GM12878 (cell line): ENCODE measurements at regions not wholly inside any gene's neighbourhood (a gene's known extent, or its start where the extent isn't known, plus 50 kb on each side); places are given as distances from the start of the nearest gene placed in this dataset.

Experiments used
- ATAC-seq: fragments of 200-7000 bp; cut with Tn5 transposase; 3 replicates; pipeline ENCODE4 v1.9.1; 2020; ENCODE audit warnings: mild to moderate bottlenecking, moderate library complexity
- BruUV-seq: library from RNA; stranded (reverse); fragments of 400-500 nt; replicated peaks from 2 replicates; lab custom pipeline; 2021; lab: Mats Ljungman, UMichigan
- CTCF ChIA-PET: fragments of 300-600 bp; sonication (Branson Sonifier 250); formaldehyde crosslinking; extraction: SDS; loops from one replicate; lab custom pipeline; 2021; ENCODE audit warnings: inconsistent platforms; lab: Yijun Ruan, JAX
- POLR2A ChIA-PET: fragments of 350-600 bp; formaldehyde crosslinking; extraction: SDS; loops from one replicate; lab custom pipeline; 2021; ENCODE audit warnings: inconsistent platforms; lab: Charles Lee
- RAD21 ChIA-PET: fragments of 300-600 bp; sonication (Branson Sonifier 250); formaldehyde crosslinking; loops from one replicate; lab custom pipeline; 2023; ENCODE audit warnings: antibody characterized with exemption; ENCODE audit not compliant: unreplicated experiment; lab: Charles Lee
- SMC1A ChIA-PET: fragments of 300-600 bp; sonication (Branson Sonifier 250); formaldehyde crosslinking; loops from one replicate; lab custom pipeline; 2023; ENCODE audit not compliant: unreplicated experiment, uncharacterized antibody; lab: Charles Lee
- DNase-seq: peaks from one replicate; pipeline ENCODE4 v3.0.0-alpha.2; 2011; ENCODE audit warnings: low read depth, low spot score
- FAIRE-seq: peaks from 3 replicates; lab custom pipeline; 2011; peaks lifted over from hg19 to GRCh38; lab: Jason Lieb, UNC
- H2AFZ ChIP-seq: 2 replicates; pipeline ENCODE4 v1.6.0; 2011; ENCODE audit warnings: low read depth, low read length, control low read depth; ENCODE audit not compliant: control insufficient read depth
- H3K27ac ChIP-seq: 2 replicates; pipeline ENCODE4 v1.5.1; 2011; ENCODE audit warnings: control low read depth; ENCODE audit not compliant: control insufficient read depth, insufficient read depth
- H3K27me3 ChIP-seq, 2 experiments: replicated peaks in 1 of 2; 2 replicates each; pipeline versions ENCODE4 v1.6.0 to v1.6.1; 2011; ENCODE audit warnings: low read length in 1 of 2; ENCODE audit not compliant: control insufficient read depth in 2 of 2, insufficient read depth in 2 of 2
- H3K36me3 ChIP-seq, 2 experiments: 2 replicates each; pipeline ENCODE4 v1.5.1; 2011; ENCODE audit warnings: low read length in 1 of 2; ENCODE audit not compliant: control insufficient read depth in 2 of 2, insufficient read depth in 2 of 2
- H3K4me1 ChIP-seq: 2 replicates; pipeline ENCODE4 v1.6.1; 2011; ENCODE audit warnings: mild to moderate bottlenecking, low read length, moderate library complexity, mixed read lengths; ENCODE audit not compliant: control insufficient read depth, insufficient read depth
- H3K4me2 ChIP-seq: 2 replicates; pipeline ENCODE4 v1.6.0; 2011; ENCODE audit warnings: control low read depth; ENCODE audit not compliant: control insufficient read depth, insufficient read depth
- H3K4me3 ChIP-seq: fragments of 200-600 bp; sonication (generic); 2 replicates; pipeline ENCODE4 v1.5.1; 2016
- H3K79me2 ChIP-seq: 2 replicates; pipeline ENCODE4 v1.6.0; 2011; ENCODE audit warnings: low read length; ENCODE audit not compliant: control insufficient read depth, insufficient read depth
- H3K9ac ChIP-seq: 2 replicates; pipeline ENCODE4 v1.8.0; 2011; ENCODE audit warnings: low read length, control low read depth, mixed read lengths; ENCODE audit not compliant: control insufficient read depth, insufficient read depth
- H3K9me3 ChIP-seq: replicated peaks from 3 replicates; pipeline ENCODE4 v1.5.1; 2011; ENCODE audit warnings: mild to moderate bottlenecking, low read length; ENCODE audit not compliant: control insufficient read depth, insufficient read depth
- H4K20me1 ChIP-seq: 2 replicates; pipeline ENCODE4 v1.6.0; 2011; ENCODE audit not compliant: control insufficient read depth, insufficient read depth
- BMI1 ChIP-seq: fragments of 450-650 bp; IDR thresholded peaks from 2 replicates; pipeline ENCODE4 v1.6.1; 2016; ENCODE audit warnings: mild to moderate bottlenecking, moderate library complexity, borderline replicate concordance
- MEF2A ChIP-seq: IDR thresholded peaks from 2 replicates; pipeline ENCODE4 v1.6.1; 2011; ENCODE audit warnings: low read depth, mild to moderate bottlenecking, low read length, moderate library complexity; ENCODE audit not compliant: insufficient read depth
- PAX5 ChIP-seq: IDR thresholded peaks from 2 replicates; pipeline ENCODE4 v1.6.1; 2011; ENCODE audit warnings: low read depth, low read length, borderline replicate concordance
- SUPT20H ChIP-seq: IDR thresholded peaks from 2 replicates; pipeline ENCODE4 v1.6.1; 2011; ENCODE audit warnings: low read depth, mild to moderate bottlenecking, low read length, moderate library complexity, borderline replicate concordance; ENCODE audit not compliant: control insufficient read depth
- WGBS: methylation state at CpG from one replicate; pipeline ENCODE4 v1.1.6; 2016; ENCODE audit warnings: low lambda C conversion rate; ENCODE audit not compliant: insufficient replicate concordance, insufficient coverage; ENCODE audit errors: missing lambda C conversion rate; 5-methylcytosine and 5-hydroxymethylcytosine counted together
- in situ Hi-C: fragments of 300-500 bp; cut with MboI; formaldehyde crosslinking; loops from 9 replicates; pipeline ENCODE4 v1.14.3; 2018; ENCODE audit warnings: mixed read lengths
- intact Hi-C: fragments of 100-400 bp; cut with micrococcal nuclease; formaldehyde crosslinking; loops from one replicate; pipeline ENCODE4 v1.14.2; 2022; ENCODE audit not compliant: unreplicated experiment
- TF ChIP-seq, protein P1 (sequence below): fragments of 450-650 bp; IDR thresholded peaks from 2 replicates; pipeline ENCODE4 v1.6.1; 2017; ENCODE audit warnings: low read depth, mild to moderate bottlenecking, moderate library complexity
- TF ChIP-seq, protein P2 (sequence below): fragments of 450-650 bp; IDR thresholded peaks from 2 replicates; pipeline ENCODE4 v1.6.1; 2016; ENCODE audit warnings: mild to moderate bottlenecking, moderate library complexity, borderline replicate concordance
- TF ChIP-seq, protein P3 (sequence below): IDR thresholded peaks from 2 replicates; pipeline ENCODE4 v1.6.1; 2011; ENCODE audit warnings: borderline replicate concordance, low read depth, mild to moderate bottlenecking, moderate library complexity, low read length; ENCODE audit not compliant: insufficient read depth, poor library complexity, severe bottlenecking

DNA sequence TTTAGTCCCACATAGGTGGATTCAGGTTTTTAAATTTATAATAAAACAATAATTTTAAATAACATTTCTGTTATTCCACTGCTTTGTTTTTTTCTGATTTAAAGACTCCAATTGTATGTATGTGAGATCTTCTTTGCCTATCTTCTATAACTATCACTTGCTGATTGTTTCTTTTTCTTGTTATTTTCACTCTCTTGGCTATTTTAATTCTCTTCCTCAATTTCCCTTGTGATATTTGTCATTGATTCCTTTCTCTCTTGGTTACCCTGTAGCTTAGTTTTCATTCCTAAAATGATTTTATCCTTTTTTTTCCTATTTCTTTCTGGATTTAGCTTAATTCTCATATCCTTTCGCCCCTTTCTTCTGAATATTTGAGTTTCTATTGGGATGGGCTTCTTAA, 227.3 kb upstream of the TENT5A start:
- Histone ChIP-seq H3K36me3 (no peaks in the 10 kb centered on the region), H3K4me3 (no peak overlapping the region), H3K79me2 (no peaks in the 10 kb centered on the region), H3K9me3 (no peaks in the 10 kb centered on the region; the same call in 2 of the 3 replicates), H3K4me2 (no peak overlapping the region), H3K27ac (no peak overlapping the region), H3K9ac (no peak overlapping the region), H4K20me1 (no peaks in the 10 kb centered on the region), H2AFZ (no peak overlapping the region), H3K27me3 (no peaks in the 10 kb centered on the region), H3K4me1 (no peaks in the 10 kb centered on the region)
- in situ Hi-C loops (no loop called here), intact Hi-C loops (no loop called here)
- ChIA-PET POLR2A (interaction anchor here (1.0 to 1.1 kb wide), 2 partner anchors 10 to 50 kb away, joined by 3 read pairs; no protein-coding TSS in a partner anchor), RAD21 (interaction anchor here (0.9 to 2.8 kb wide), 7 partner anchors 27 to 252 kb away, joined by 3 to 9 read pairs (median 4); no protein-coding TSS in a partner anchor), CTCF (interaction anchor here (0.8 to 3.2 kb wide), 9 partner anchors 18 to 1097 kb away, joined by 3 to 8 read pairs (median 4); no protein-coding TSS in a partner anchor), SMC1A (interaction anchor here (0.6 to 3.4 kb wide), 18 partner anchors 10 to 527 kb away, joined by 3 to 18 read pairs (median 3); no protein-coding TSS in a partner anchor)
- no TSS peak for BruUV-seq
- DNase-seq = no peak
- 0% methylated on average over 1 of the region's 1 CpG for WGBS
- TF ChIP-seq, protein P1, sequence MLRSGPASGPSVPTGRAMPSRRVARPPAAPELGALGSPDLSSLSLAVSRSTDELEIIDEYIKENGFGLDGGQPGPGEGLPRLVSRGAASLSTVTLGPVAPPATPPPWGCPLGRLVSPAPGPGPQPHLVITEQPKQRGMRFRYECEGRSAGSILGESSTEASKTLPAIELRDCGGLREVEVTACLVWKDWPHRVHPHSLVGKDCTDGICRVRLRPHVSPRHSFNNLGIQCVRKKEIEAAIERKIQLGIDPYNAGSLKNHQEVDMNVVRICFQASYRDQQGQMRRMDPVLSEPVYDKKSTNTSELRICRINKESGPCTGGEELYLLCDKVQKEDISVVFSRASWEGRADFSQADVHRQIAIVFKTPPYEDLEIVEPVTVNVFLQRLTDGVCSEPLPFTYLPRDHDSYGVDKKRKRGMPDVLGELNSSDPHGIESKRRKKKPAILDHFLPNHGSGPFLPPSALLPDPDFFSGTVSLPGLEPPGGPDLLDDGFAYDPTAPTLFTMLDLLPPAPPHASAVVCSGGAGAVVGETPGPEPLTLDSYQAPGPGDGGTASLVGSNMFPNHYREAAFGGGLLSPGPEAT = peak; percentile 38; the same call in 1 of the 2 replicates
- TF ChIP-seq PAX5 = no peak
- ATAC-seq = no peak
- FAIRE-seq = no peak

DNA sequence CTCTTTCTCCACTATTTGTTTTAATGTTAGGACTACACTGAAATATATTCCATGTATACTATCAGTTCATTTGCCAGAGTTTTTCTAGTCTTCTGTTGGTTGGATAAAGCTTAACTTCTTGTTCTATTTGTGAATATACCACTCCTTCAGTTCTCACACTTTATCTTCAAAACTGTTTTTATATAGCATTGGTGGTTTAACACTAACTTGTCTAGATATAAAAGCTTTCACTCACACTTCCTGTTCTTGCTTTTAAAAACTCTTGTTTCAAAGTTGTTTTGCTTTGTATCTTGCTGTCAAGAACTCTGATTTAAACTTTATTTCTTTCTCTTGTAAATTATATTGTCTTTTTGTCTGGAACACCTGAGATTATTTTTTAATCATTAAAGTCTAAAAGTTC, 226.8 kb upstream of the TENT5A start:
- RAD21 ChIA-PET = interaction anchor here (0.9 to 2.8 kb wide), 7 partner anchors 28 to 252 kb away, joined by 3 to 9 read pairs (median 4); no protein-coding TSS in a partner anchor
- BruUV-seq = no TSS peak
- TF ChIP-seq, protein P2, sequence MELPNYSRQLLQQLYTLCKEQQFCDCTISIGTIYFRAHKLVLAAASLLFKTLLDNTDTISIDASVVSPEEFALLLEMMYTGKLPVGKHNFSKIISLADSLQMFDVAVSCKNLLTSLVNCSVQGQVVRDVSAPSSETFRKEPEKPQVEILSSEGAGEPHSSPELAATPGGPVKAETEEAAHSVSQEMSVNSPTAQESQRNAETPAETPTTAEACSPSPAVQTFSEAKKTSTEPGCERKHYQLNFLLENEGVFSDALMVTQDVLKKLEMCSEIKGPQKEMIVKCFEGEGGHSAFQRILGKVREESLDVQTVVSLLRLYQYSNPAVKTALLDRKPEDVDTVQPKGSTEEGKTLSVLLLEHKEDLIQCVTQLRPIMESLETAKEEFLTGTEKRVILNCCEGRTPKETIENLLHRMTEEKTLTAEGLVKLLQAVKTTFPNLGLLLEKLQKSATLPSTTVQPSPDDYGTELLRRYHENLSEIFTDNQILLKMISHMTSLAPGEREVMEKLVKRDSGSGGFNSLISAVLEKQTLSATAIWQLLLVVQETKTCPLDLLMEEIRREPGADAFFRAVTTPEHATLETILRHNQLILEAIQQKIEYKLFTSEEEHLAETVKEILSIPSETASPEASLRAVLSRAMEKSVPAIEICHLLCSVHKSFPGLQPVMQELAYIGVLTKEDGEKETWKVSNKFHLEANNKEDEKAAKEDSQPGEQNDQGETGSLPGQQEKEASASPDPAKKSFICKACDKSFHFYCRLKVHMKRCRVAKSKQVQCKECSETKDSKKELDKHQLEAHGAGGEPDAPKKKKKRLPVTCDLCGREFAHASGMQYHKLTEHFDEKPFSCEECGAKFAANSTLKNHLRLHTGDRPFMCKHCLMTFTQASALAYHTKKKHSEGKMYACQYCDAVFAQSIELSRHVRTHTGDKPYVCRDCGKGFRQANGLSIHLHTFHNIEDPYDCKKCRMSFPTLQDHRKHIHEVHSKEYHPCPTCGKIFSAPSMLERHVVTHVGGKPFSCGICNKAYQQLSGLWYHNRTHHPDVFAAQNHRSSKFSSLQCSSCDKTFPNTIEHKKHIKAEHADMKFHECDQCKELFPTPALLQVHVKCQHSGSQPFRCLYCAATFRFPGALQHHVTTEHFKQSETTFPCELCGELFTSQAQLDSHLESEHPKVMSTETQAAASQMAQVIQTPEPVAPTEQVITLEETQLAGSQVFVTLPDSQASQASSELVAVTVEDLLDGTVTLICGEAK = peak; percentile 61; the same call in 1 of the 2 replicates
- TF ChIP-seq BMI1 (no peak), SUPT20H (no peak), MEF2A (no peak)
- TF ChIP-seq, protein P3, sequence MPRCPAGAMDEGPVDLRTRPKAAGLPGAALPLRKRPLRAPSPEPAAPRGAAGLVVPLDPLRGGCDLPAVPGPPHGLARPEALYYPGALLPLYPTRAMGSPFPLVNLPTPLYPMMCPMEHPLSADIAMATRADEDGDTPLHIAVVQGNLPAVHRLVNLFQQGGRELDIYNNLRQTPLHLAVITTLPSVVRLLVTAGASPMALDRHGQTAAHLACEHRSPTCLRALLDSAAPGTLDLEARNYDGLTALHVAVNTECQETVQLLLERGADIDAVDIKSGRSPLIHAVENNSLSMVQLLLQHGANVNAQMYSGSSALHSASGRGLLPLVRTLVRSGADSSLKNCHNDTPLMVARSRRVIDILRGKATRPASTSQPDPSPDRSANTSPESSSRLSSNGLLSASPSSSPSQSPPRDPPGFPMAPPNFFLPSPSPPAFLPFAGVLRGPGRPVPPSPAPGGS = no peak

More for the DNA sequence above, 226.8 kb upstream of the TENT5A start:
- H3K4me3 ChIP-seq = no peak overlapping the region
- no peaks in the 10 kb centered on the region for H4K20me1 ChIP-seq
- H3K27me3 ChIP-seq = no peaks in the 10 kb centered on the region
- POLR2A ChIA-PET = interaction anchor here (1.0 to 1.1 kb wide), 2 partner anchors 10 to 49 kb away, joined by 3 read pairs; no protein-coding TSS in a partner anchor
- DNase-seq (no peak), FAIRE-seq (no peak), ATAC-seq (no peak)
- SMC1A ChIA-PET = interaction anchor here (0.8 to 3.4 kb wide), 17 partner anchors 11 to 527 kb away, joined by 3 to 18 read pairs (median 3); no protein-coding TSS in a partner anchor
- no peaks in the 10 kb centered on the region for H3K79me2 ChIP-seq
- no peak overlapping the region for H2AFZ ChIP-seq
- H3K9me3 ChIP-seq = no peaks in the 10 kb centered on the region; the same call in 2 of the 3 replicates
- no peak overlapping the region for H3K4me2 ChIP-seq
- H3K9ac ChIP-seq = no peak overlapping the region
- H3K27ac ChIP-seq = no peak overlapping the region
- in situ Hi-C loops (no loop called here), intact Hi-C loops (no loop called here)
- H3K4me1 ChIP-seq = no peaks in the 10 kb centered on the region
- H3K36me3 ChIP-seq = no peaks in the 10 kb centered on the region
- CTCF ChIA-PET = interaction anchor here (0.8 to 3.2 kb wide), 9 partner anchors 18 to 1096 kb away, joined by 3 to 8 read pairs (median 4); no protein-coding TSS in a partner anchor
